ENCODE measurements at regions not wholly inside any gene's neighbourhood (a gene's known extent, or its start where the extent isn't known, plus 50 kb on each side); places are given as distances from the start of the nearest gene placed in this dataset.

- Histone ChIP-seq H3K4me3 (ENCODE audit: low read depth in 2 of 2, low read length in 1 of 2) (no peak overlapping the region), H3F3A (replicated peaks; ENCODE audit: insufficient read depth) (no peaks in the 10 kb centered on the region), H2AFZ (ENCODE audit: low read depth) (no peak overlapping the region), H3K36me3 (replicated peaks in 1 of 2; ENCODE audit: control insufficient read depth in 1 of 2, insufficient read depth in 2 of 2, low read length in 1 of 2) (no peaks in the 10 kb centered on the region), H4K20me1 (ENCODE audit: insufficient read depth) (no peaks in the 10 kb centered on the region), H3K79me2 (ENCODE audit: insufficient read depth) (no peaks in the 10 kb centered on the region), H3K27me3 (ENCODE audit: insufficient read depth) (no peaks in the 10 kb centered on the region), H3K4me2 (no peak overlapping the region), H3K9me2 (no peaks in the 10 kb centered on the region), H3K9ac (no peak overlapping the region), H3K9me3 (0 out of 2 replicates have a peak, but pooled peaks cover 4% of the 10 kb centered on the region), H3K27ac (ENCODE audit: low read depth in 2 of 2, low read length in 1 of 2) (no peak overlapping the region), H3K4me1 (ENCODE audit: control insufficient read depth in 1 of 2, insufficient read depth in 2 of 2, low read depth in 1 of 2, low read length in 1 of 2) (no peaks in the 10 kb centered on the region)
- TF ChIP-seq SMC3 (IDR thresholded peaks at IDR 0.05; ENCODE audit: low read depth, low read length) (no peak), ELF1 (IDR thresholded peaks at IDR 0.05) (no peak), TEAD4 (IDR thresholded peaks at IDR 0.05; ENCODE audit: borderline replicate concordance, insufficient read depth) (no peak), POLR2AphosphoS5 (IDR thresholded peaks at IDR 0.05; ENCODE audit: low read depth, low read length) (no peak), RXRA (IDR thresholded peaks at IDR 0.05; ENCODE audit: borderline replicate concordance, low read depth) (no peak), YY1 (IDR thresholded peaks at IDR 0.05; ENCODE audit: low read depth) (no peak), USF1 (IDR thresholded peaks at IDR 0.05; ENCODE audit: borderline replicate concordance, low read depth) (no peak), RAD21 (IDR thresholded peaks at IDR 0.05; ENCODE audit: low read length) (no peak), NFIC (IDR thresholded peaks at IDR 0.05; ENCODE audit: borderline replicate concordance) (no peak), NRF1 (IDR thresholded peaks at IDR 0.05; ENCODE audit: low read depth, low read length) (no peak), ZBTB33 (IDR thresholded peaks at IDR 0.05; ENCODE audit: borderline replicate concordance, low read depth) (no peak)
- TF ChIP-seq, protein P1, sequence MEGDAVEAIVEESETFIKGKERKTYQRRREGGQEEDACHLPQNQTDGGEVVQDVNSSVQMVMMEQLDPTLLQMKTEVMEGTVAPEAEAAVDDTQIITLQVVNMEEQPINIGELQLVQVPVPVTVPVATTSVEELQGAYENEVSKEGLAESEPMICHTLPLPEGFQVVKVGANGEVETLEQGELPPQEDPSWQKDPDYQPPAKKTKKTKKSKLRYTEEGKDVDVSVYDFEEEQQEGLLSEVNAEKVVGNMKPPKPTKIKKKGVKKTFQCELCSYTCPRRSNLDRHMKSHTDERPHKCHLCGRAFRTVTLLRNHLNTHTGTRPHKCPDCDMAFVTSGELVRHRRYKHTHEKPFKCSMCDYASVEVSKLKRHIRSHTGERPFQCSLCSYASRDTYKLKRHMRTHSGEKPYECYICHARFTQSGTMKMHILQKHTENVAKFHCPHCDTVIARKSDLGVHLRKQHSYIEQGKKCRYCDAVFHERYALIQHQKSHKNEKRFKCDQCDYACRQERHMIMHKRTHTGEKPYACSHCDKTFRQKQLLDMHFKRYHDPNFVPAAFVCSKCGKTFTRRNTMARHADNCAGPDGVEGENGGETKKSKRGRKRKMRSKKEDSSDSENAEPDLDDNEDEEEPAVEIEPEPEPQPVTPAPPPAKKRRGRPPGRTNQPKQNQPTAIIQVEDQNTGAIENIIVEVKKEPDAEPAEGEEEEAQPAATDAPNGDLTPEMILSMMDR (IDR thresholded peaks at IDR 0.05) = no peak
- TF ChIP-seq, protein P2, sequence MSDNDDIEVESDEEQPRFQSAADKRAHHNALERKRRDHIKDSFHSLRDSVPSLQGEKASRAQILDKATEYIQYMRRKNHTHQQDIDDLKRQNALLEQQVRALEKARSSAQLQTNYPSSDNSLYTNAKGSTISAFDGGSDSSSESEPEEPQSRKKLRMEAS (IDR thresholded peaks at IDR 0.05; ENCODE audit: low read depth) = no peak
- ChIA-PET CTCF (no interaction called here), POLR2A (no interaction called here)
- DNase-seq = no peak
Observed at GRCh38 chr16:60027351-60027750, 1293.2 kb upstream of the GOT2 start.

- POLR2A ChIA-PET = no interaction called here
- no peak overlapping the region for H2AFZ ChIP-seq (ENCODE audit: low read depth)
- TF ChIP-seq NFIC (IDR thresholded peaks at IDR 0.05; ENCODE audit: borderline replicate concordance) (no peak), ZBTB33 (IDR thresholded peaks at IDR 0.05; ENCODE audit: borderline replicate concordance, low read depth) (no peak), CHD2 (IDR thresholded peaks at IDR 0.05; ENCODE audit: low read length, partially characterized antibody) (no peak), YY1 (IDR thresholded peaks at IDR 0.05; ENCODE audit: low read depth) (no peak), SMC3 (IDR thresholded peaks at IDR 0.05; ENCODE audit: low read depth, low read length) (no peak), MEF2A (IDR thresholded peaks at IDR 0.05; ENCODE audit: borderline replicate concordance, low read depth) (no peak), EZH2phosphoT487 (IDR thresholded peaks at IDR 0.05; ENCODE audit: borderline replicate concordance, low read depth) (no peak), NRF1 (IDR thresholded peaks at IDR 0.05; ENCODE audit: low read depth, low read length) (no peak), MXI1 (IDR thresholded peaks at IDR 0.05; ENCODE audit: low read depth, low read length) (no peak), ELF1 (IDR thresholded peaks at IDR 0.05) (no peak)
- TF ChIP-seq, protein P3, sequence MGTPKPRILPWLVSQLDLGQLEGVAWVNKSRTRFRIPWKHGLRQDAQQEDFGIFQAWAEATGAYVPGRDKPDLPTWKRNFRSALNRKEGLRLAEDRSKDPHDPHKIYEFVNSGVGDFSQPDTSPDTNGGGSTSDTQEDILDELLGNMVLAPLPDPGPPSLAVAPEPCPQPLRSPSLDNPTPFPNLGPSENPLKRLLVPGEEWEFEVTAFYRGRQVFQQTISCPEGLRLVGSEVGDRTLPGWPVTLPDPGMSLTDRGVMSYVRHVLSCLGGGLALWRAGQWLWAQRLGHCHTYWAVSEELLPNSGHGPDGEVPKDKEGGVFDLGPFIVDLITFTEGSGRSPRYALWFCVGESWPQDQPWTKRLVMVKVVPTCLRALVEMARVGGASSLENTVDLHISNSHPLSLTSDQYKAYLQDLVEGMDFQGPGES (IDR thresholded peaks at IDR 0.05; ENCODE audit: low read depth, low read length) = no peak
- TF ChIP-seq, protein P4, sequence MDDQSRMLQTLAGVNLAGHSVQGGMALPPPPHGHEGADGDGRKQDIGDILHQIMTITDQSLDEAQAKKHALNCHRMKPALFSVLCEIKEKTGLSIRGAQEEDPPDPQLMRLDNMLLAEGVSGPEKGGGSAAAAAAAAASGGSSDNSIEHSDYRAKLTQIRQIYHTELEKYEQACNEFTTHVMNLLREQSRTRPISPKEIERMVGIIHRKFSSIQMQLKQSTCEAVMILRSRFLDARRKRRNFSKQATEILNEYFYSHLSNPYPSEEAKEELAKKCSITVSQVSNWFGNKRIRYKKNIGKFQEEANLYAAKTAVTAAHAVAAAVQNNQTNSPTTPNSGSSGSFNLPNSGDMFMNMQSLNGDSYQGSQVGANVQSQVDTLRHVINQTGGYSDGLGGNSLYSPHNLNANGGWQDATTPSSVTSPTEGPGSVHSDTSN (IDR thresholded peaks at IDR 0.05) = no peak
Observed at GRCh38 chr16:60013076-60013475, 1279.0 kb upstream of the GOT2 start.

More at GRCh38 chr16:60013076-60013475, 1279.0 kb upstream of the GOT2 start:
- no peaks in the 10 kb centered on the region for H3F3A ChIP-seq (replicated peaks; ENCODE audit: insufficient read depth)
- no peaks in the 10 kb centered on the region for H4K20me1 ChIP-seq (ENCODE audit: insufficient read depth)
- no peak overlapping the region for H3K4me2 ChIP-seq
- H3K27me3 ChIP-seq (ENCODE audit: insufficient read depth) = no peaks in the 10 kb centered on the region
- no peaks in the 10 kb centered on the region for H3K36me3 ChIP-seq (replicated peaks in 1 of 2; ENCODE audit: control insufficient read depth in 1 of 2, insufficient read depth in 2 of 2, low read length in 1 of 2)
- no peaks in the 10 kb centered on the region for H3K9me2 ChIP-seq
- H3K9me3 ChIP-seq = 0 out of 2 replicates have a peak, but pooled peaks cover 4% of the 10 kb centered on the region
- no peak for DNase-seq
- WGBS (ENCODE audit: low lambda C conversion rate) = 52% methylated on average over 3 of the region's 8 CpGs
- CTCF ChIA-PET = no interaction called here
- no peaks in the 10 kb centered on the region for H3K4me1 ChIP-seq (ENCODE audit: control insufficient read depth in 1 of 2, insufficient read depth in 2 of 2, low read depth in 1 of 2, low read length in 1 of 2)
- H3K4me3 ChIP-seq (ENCODE audit: low read depth in 2 of 2, low read length in 1 of 2) = no peak overlapping the region
- H3K27ac ChIP-seq (ENCODE audit: low read depth in 2 of 2, low read length in 1 of 2) = no peak overlapping the region
- H3K79me2 ChIP-seq (ENCODE audit: insufficient read depth) = no peaks in the 10 kb centered on the region
- no peak overlapping the region for H3K9ac ChIP-seq

Measured in SK-N-SH (cell line).